ENCODE measurements at regions not wholly inside any gene's neighbourhood (a gene's known extent, or its start where the extent isn't known, plus 50 kb on each side); places are given as distances from the start of the nearest gene placed in this dataset.
"Not testable (repeated sequence)": the region's sequence is repeated elsewhere in the genome, so short reads cannot be mapped to it uniquely, and the experiment has no call there.

- no peak for ATAC-seq
Observed at GRCh38 chr4:84218031-84218430, 281.1 kb downstream of the NKX6-1 start.

- no peak for ATAC-seq
Observed at GRCh38 chr4:84215217-84215616, 283.9 kb downstream of the NKX6-1 start.

- not testable (repeated sequence) for ATAC-seq
Observed at GRCh38 chr4:84206226-84206625, 292.9 kb downstream of the NKX6-1 start.

- no peak for ATAC-seq
Observed at GRCh38 chr4:84189144-84189543, 309.9 kb downstream of the NKX6-1 start.

- no peak for ATAC-seq
Observed at GRCh38 chr4:84179409-84179808, 319.7 kb downstream of the NKX6-1 start.

- ATAC-seq, result no peak
Observed at GRCh38 chr4:84177831-84178542, 321.1 kb downstream of the NKX6-1 start.

- no peak for ATAC-seq
Observed at GRCh38 chr4:84176016-84176415, 323.1 kb downstream of the NKX6-1 start.

- no peak for ATAC-seq
Observed at GRCh38 chr4:84171871-84172270, 327.2 kb downstream of the NKX6-1 start.

GRCh38 chr4:84167564-84167963 lies 331.5 kb downstream of the NKX6-1 start:
- ATAC-seq, result no peak

- ATAC-seq, result no peak
Observed at GRCh38 chr4:84167093-84167492, 332.0 kb downstream of the NKX6-1 start.

- no peak for ATAC-seq
Observed at GRCh38 chr4:84166486-84166885, 332.6 kb downstream of the NKX6-1 start.

- ATAC-seq, result no peak
Observed at GRCh38 chr4:84164201-84164600, 334.9 kb downstream of the NKX6-1 start.

GRCh38 chr4:84159762-84160161 lies 339.3 kb downstream of the NKX6-1 start:
- ATAC-seq, result no peak

GRCh38 chr4:84158670-84159069 lies 340.4 kb downstream of the NKX6-1 start:
- no peak for ATAC-seq

GRCh38 chr4:84151574-84151973 lies 347.5 kb downstream of the NKX6-1 start:
- no peak for ATAC-seq

GRCh38 chr4:84150177-84150576 lies 348.9 kb downstream of the NKX6-1 start:
- no peak for ATAC-seq

GRCh38 chr4:84147831-84148230 lies 351.3 kb downstream of the NKX6-1 start:
- ATAC-seq, result no peak

GRCh38 chr4:84146300-84146959 lies 352.7 kb downstream of the NKX6-1 start:
- no peak for ATAC-seq

- no peak for ATAC-seq
Observed at GRCh38 chr4:84145176-84145575, 353.9 kb downstream of the NKX6-1 start.

- ATAC-seq, result not testable (repeated sequence)
Observed at GRCh38 chr4:84126911-84127310, 372.2 kb downstream of the NKX6-1 start.

- ATAC-seq, result no peak
Observed at GRCh38 chr4:84126061-84126787, 372.9 kb downstream of the NKX6-1 start.

- no peak for ATAC-seq
Observed at GRCh38 chr4:84110040-84110439, 389.1 kb downstream of the NKX6-1 start.
